Nephron progenitor cell (in vitro differentiated cells): ENCODE measurements at regions not wholly inside any gene's neighbourhood (a gene's known extent, or its start where the extent isn't known, plus 50 kb on each side); places are given as distances from the start of the nearest gene placed in this dataset.

Source experiments
- DNase-seq: peaks from one replicate; pipeline ENCODE4 v3.0.0; 2021
- H3K27ac Mint-ChIP-seq: 2 replicates; pipeline ENCODE4 v1.8.0; 2021; ENCODE audit warnings: mild to moderate bottlenecking, moderate library complexity, mixed read lengths
- H3K27me3 Mint-ChIP-seq: 2 replicates; pipeline ENCODE4 v1.8.0; 2021; ENCODE audit warnings: mild to moderate bottlenecking, low read depth, mixed read lengths; ENCODE audit not compliant: poor library complexity
- H3K36me3 Mint-ChIP-seq: 2 replicates; pipeline ENCODE4 v1.8.0; 2021; ENCODE audit warnings: low read depth, mixed read lengths
- H3K4me1 Mint-ChIP-seq: 2 replicates; pipeline ENCODE4 v1.8.0; 2021; ENCODE audit warnings: mixed read lengths
- H3K4me3 Mint-ChIP-seq: 2 replicates; pipeline ENCODE4 v1.8.0; 2021; ENCODE audit warnings: mild to moderate bottlenecking, moderate library complexity, mixed read lengths
- H3K9me3 Mint-ChIP-seq: 2 replicates; pipeline ENCODE4 v1.8.0; 2021; ENCODE audit warnings: mild to moderate bottlenecking, moderate library complexity, mixed read lengths
- TF ChIP-seq, protein P1 (sequence below): fragments of 200-600 bp; sonication (generic); IDR thresholded peaks from 2 replicates; pipeline ENCODE4 v1.5.0; 2021; ENCODE audit warnings: antibody characterized with exemption

DNA sequence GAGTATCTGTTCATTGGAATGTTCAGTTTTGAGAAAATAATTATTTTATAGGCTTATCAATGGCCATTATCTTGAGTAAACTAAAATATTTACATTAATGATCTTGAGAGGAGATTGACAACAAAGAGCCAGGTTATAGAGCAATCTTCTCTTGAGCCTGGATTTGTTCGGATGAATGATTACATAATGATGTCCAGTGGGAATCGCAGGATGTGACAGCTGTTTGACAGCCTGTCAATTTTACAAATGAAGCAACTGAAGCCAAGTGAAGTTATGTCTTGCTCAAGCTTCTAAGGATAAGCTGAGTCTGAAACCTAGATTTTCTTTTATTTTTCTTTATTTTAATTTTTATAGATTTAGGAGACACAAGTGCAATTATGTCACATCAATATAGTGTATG, 52.1 kb upstream of the BACH1 start:
- peaks cover 4% of the 10 kb centered on the region for H3K9me3 Mint-ChIP-seq
- no peaks in the 10 kb centered on the region for H3K27me3 Mint-ChIP-seq
- no peaks in the 10 kb centered on the region for H3K36me3 Mint-ChIP-seq
- DNase-seq = no peak
- no peak overlapping the region for H3K4me3 Mint-ChIP-seq
- TF ChIP-seq, protein P1, sequence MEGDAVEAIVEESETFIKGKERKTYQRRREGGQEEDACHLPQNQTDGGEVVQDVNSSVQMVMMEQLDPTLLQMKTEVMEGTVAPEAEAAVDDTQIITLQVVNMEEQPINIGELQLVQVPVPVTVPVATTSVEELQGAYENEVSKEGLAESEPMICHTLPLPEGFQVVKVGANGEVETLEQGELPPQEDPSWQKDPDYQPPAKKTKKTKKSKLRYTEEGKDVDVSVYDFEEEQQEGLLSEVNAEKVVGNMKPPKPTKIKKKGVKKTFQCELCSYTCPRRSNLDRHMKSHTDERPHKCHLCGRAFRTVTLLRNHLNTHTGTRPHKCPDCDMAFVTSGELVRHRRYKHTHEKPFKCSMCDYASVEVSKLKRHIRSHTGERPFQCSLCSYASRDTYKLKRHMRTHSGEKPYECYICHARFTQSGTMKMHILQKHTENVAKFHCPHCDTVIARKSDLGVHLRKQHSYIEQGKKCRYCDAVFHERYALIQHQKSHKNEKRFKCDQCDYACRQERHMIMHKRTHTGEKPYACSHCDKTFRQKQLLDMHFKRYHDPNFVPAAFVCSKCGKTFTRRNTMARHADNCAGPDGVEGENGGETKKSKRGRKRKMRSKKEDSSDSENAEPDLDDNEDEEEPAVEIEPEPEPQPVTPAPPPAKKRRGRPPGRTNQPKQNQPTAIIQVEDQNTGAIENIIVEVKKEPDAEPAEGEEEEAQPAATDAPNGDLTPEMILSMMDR = no peak
- H3K27ac Mint-ChIP-seq = no peak overlapping the region
- peaks cover 7% of the 10 kb centered on the region for H3K4me1 Mint-ChIP-seq

DNA sequence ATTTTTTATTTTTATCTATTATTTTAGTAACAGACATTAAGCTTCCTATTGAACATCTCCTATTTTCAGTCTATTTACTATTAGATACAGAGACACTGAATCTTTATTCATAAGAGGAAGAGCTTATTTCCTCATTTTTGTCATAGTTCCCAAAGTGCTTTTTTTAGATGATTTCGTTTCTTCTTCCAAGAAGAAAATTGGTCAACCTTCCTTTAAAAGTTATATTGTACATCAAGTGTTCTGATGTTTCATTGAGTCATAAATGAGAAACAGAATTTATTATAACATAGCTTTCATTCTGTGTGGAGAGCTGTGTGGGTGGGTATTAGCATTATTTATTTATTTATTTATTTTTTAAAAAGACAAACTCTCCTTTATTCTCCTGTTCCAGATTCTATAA, 50.6 kb upstream of the BACH1 start:
- Mint-ChIP-seq H3K4me3 (no peak overlapping the region), H3K36me3 (no peaks in the 10 kb centered on the region), H3K27ac (no peak overlapping the region), H3K27me3 (no peaks in the 10 kb centered on the region), H3K4me1 (peaks cover 7% of the 10 kb centered on the region), H3K9me3 (peaks cover 15% of the 10 kb centered on the region)
- TF ChIP-seq, protein P1 = no peak
- DNase-seq = no peak
